OCI-LY7 (cell line): ENCODE measurements at regions not wholly inside any gene's neighbourhood (a gene's known extent, or its start where the extent isn't known, plus 50 kb on each side); places are given as distances from the start of the nearest gene placed in this dataset.

Source experiments
- CTCF ChIP-seq: fragments of 200-600 bp; sonication (generic); conservative IDR thresholded peaks from 2 replicates; pipeline ENCODE4 v1.5.1; 2014; ENCODE audit warnings: mild to moderate bottlenecking, antibody characterized with exemption, low read length, moderate library complexity, mixed read lengths
- EZH2phosphoT487 ChIP-seq: fragments of 200-600 bp; sonication (generic); IDR thresholded peaks from 2 replicates; pipeline ENCODE4 v1.6.1; 2018; ENCODE audit warnings: low read depth, borderline replicate concordance, mild to moderate bottlenecking, mixed run types, antibody characterized with exemption, low read length, moderate library complexity, mixed read lengths

GRCh38 chr2:18771212-18771611, 181.8 kb upstream of the NT5C1B start:
- TF ChIP-seq CTCF (no peak), EZH2phosphoT487 (no peak)
